ENCODE measurements at regions not wholly inside any gene's neighbourhood (a gene's known extent, or its start where the extent isn't known, plus 50 kb on each side); places are given as distances from the start of the nearest gene placed in this dataset.

- Histone ChIP-seq H2AFZ (no peak overlapping the region), H3K4me3 (ENCODE audit: low read depth, low read length) (no peak overlapping the region), H3K4me2 (ENCODE audit: low read length) (no peak overlapping the region), H3K36me3 (ENCODE audit: control insufficient read depth, insufficient read depth, low read length) (no peaks in the 10 kb centered on the region), H3K27ac (no peak overlapping the region), H3K9me3 (ENCODE audit: control insufficient read depth, low read length) (no peaks in the 10 kb centered on the region), H3K27me3 (ENCODE audit: control insufficient read depth, insufficient read depth, low read length) (no peaks in the 10 kb centered on the region), H3K4me1 (no peaks in the 10 kb centered on the region), H3K79me2 (no peaks in the 10 kb centered on the region), H3K9ac (no peak overlapping the region)
- no peak for TF ChIP-seq CTCF (IDR thresholded peaks at IDR 0.05)
Measured at GRCh38 chr4:30783751-30784150, 63.6 kb downstream of the PCDH7 start.

GRCh38 chr4:30789219-30789671 is 69.1 kb downstream of the PCDH7 start:
- Histone ChIP-seq H3K27me3 (ENCODE audit: control insufficient read depth, insufficient read depth, low read length) (no peaks in the 10 kb centered on the region), H3K9ac (no peak overlapping the region), H3K4me2 (ENCODE audit: low read length) (no peak overlapping the region), H3K4me1 (no peaks in the 10 kb centered on the region), H2AFZ (no peak overlapping the region), H3K4me3 (ENCODE audit: low read depth, low read length) (no peak overlapping the region), H3K36me3 (ENCODE audit: control insufficient read depth, insufficient read depth, low read length) (no peaks in the 10 kb centered on the region), H3K27ac (no peak overlapping the region), H3K79me2 (no peaks in the 10 kb centered on the region), H3K9me3 (ENCODE audit: control insufficient read depth, low read length) (no peaks in the 10 kb centered on the region)
- no peak for TF ChIP-seq CTCF (IDR thresholded peaks at IDR 0.05)

- H3K4me1 ChIP-seq: no peaks in the 10 kb centered on the region
- H3K36me3 ChIP-seq (ENCODE audit: control insufficient read depth, insufficient read depth, low read length): no peaks in the 10 kb centered on the region
- H3K9ac ChIP-seq: no peak overlapping the region
- H3K79me2 ChIP-seq: no peaks in the 10 kb centered on the region
- no peak overlapping the region for H2AFZ ChIP-seq
- H3K9me3 ChIP-seq (ENCODE audit: control insufficient read depth, low read length): no peaks in the 10 kb centered on the region
- no peak overlapping the region for H3K27ac ChIP-seq
- no peak overlapping the region for H3K4me3 ChIP-seq (ENCODE audit: low read depth, low read length)
- H3K27me3 ChIP-seq (ENCODE audit: control insufficient read depth, insufficient read depth, low read length): no peaks in the 10 kb centered on the region
- no peak for TF ChIP-seq CTCF (IDR thresholded peaks at IDR 0.05)
- no peak overlapping the region for H3K4me2 ChIP-seq (ENCODE audit: low read length)
Measured at GRCh38 chr4:30790123-30790522, 70.0 kb downstream of the PCDH7 start.

GRCh38 chr4:30790998-30791397 is 70.8 kb downstream of the PCDH7 start:
- TF ChIP-seq CTCF (IDR thresholded peaks at IDR 0.05): no peak

GRCh38 chr4:30792601-30793000 is 72.4 kb downstream of the PCDH7 start:
- H2AFZ ChIP-seq: no peak overlapping the region
- no peaks in the 10 kb centered on the region for H3K79me2 ChIP-seq
- no peaks in the 10 kb centered on the region for H3K9me3 ChIP-seq (ENCODE audit: control insufficient read depth, low read length)
- H3K27ac ChIP-seq: no peak overlapping the region
- no peak overlapping the region for H3K9ac ChIP-seq
- H3K27me3 ChIP-seq (ENCODE audit: control insufficient read depth, insufficient read depth, low read length): no peaks in the 10 kb centered on the region
- H3K4me3 ChIP-seq (ENCODE audit: low read depth, low read length): no peak overlapping the region
- no peaks in the 10 kb centered on the region for H3K4me1 ChIP-seq
- H3K4me2 ChIP-seq (ENCODE audit: low read length): no peak overlapping the region
- no peaks in the 10 kb centered on the region for H3K36me3 ChIP-seq (ENCODE audit: control insufficient read depth, insufficient read depth, low read length)
- TF ChIP-seq CTCF (IDR thresholded peaks at IDR 0.05): no peak

More at GRCh38 chr4:30790998-30791397, 70.8 kb downstream of the PCDH7 start:
- Histone ChIP-seq H3K9ac (no peak overlapping the region), H3K4me1 (no peaks in the 10 kb centered on the region), H3K27ac (no peak overlapping the region), H3K36me3 (ENCODE audit: control insufficient read depth, insufficient read depth, low read length) (no peaks in the 10 kb centered on the region), H3K4me2 (ENCODE audit: low read length) (no peak overlapping the region), H3K79me2 (no peaks in the 10 kb centered on the region), H2AFZ (no peak overlapping the region), H3K27me3 (ENCODE audit: control insufficient read depth, insufficient read depth, low read length) (no peaks in the 10 kb centered on the region), H3K9me3 (ENCODE audit: control insufficient read depth, low read length) (no peaks in the 10 kb centered on the region), H3K4me3 (ENCODE audit: low read depth, low read length) (no peak overlapping the region)
